Suprapubic skin (tissue), 4 donors: ENCODE measurements at regions not wholly inside any gene's neighbourhood (a gene's known extent, or its start where the extent isn't known, plus 50 kb on each side); places are given as distances from the start of the nearest gene placed in this dataset.

Source experiments
- DNase-seq, 2 donors: peaks; one replicate each; pipeline ENCODE4 v3.0.0-alpha.2; 2019; ENCODE audit warnings: low spot score in 2 of 2
- H3K27ac ChIP-seq: fragments of 200-600 bp; sonication (generic); one replicate; pipeline ENCODE4 v1.5.1; 2019
- H3K27me3 ChIP-seq: fragments of 200-600 bp; sonication (generic); one replicate; pipeline ENCODE4 v1.5.1; 2019
- H3K36me3 ChIP-seq: fragments of 200-600 bp; sonication (generic); one replicate; pipeline ENCODE4 v1.5.1; 2019
- H3K4me1 ChIP-seq: fragments of 200-600 bp; sonication (generic); one replicate; pipeline ENCODE4 v1.5.1; 2019
- H3K4me3 ChIP-seq: fragments of 200-600 bp; sonication (generic); one replicate; pipeline ENCODE4 v1.5.1; 2019; ENCODE audit warnings: mild to moderate bottlenecking
- H3K9me3 ChIP-seq: fragments of 200-600 bp; sonication (generic); one replicate; pipeline ENCODE4 v1.5.1; 2019
- CTCF ChIP-seq, 2 donors: fragments of 200-600 bp in 1 of 2; fragments of 450-650 bp in 1 of 2; sonication (generic) in 1 of 2; IDR thresholded peaks; one replicate each; pipeline ENCODE4 v1.5.1; 2016 to 2019; ENCODE audit warnings: antibody characterized with exemption in 2 of 2, mild to moderate bottlenecking in 1 of 2, moderate library complexity in 1 of 2
- EP300 ChIP-seq: sonication (generic); formaldehyde crosslinking; IDR thresholded peaks from one replicate; pipeline ENCODE4 v1.6.1; 2017; ENCODE audit warnings: antibody characterized with exemption
- POLR2A ChIP-seq, 2 donors: fragments of 450-650 bp; IDR thresholded peaks; one replicate each; pipeline ENCODE4 v1.6.1; 2017; ENCODE audit warnings: antibody characterized with exemption in 2 of 2, mild to moderate bottlenecking in 2 of 2, moderate library complexity in 2 of 2
- POLR2AphosphoS5 ChIP-seq, 3 donors: sonication (generic); formaldehyde crosslinking; IDR thresholded peaks; one replicate each; pipeline ENCODE4 v1.6.1; 2017; ENCODE audit warnings: antibody characterized with exemption in 3 of 3
- WGBS: methylation state at CpG from one replicate; pipeline ENCODE4 v1.1.5; 2018; 5-methylcytosine and 5-hydroxymethylcytosine counted together

GRCh38 chr9:117869712-117870111, 165.5 kb downstream of the TLR4 start:
- H3K27me3 ChIP-seq, result no peaks in the 10 kb centered on the region
- no peak for TF ChIP-seq POLR2AphosphoS5 (IDR thresholded peaks at IDR 0.05)
- TF ChIP-seq CTCF (IDR thresholded peaks at IDR 0.05), result no peak
- no peak for TF ChIP-seq EP300
- no peak for TF ChIP-seq POLR2A (IDR thresholded peaks at IDR 0.05)
- H3K36me3 ChIP-seq, result no peaks in the 10 kb centered on the region
- DNase-seq, result no peak
- no peaks in the 10 kb centered on the region for H3K9me3 ChIP-seq
- H3K27ac ChIP-seq, result no peak overlapping the region
- no peaks in the 10 kb centered on the region for H3K4me1 ChIP-seq
- H3K4me3 ChIP-seq, result no peak overlapping the region

- H3K27ac ChIP-seq, result no peak overlapping the region
- no peak overlapping the region for H3K4me3 ChIP-seq
- no peak for DNase-seq
- whole genome bisulfite sequencing, result 78% methylated on average over 5 of the region's 5 CpGs
- H3K4me1 ChIP-seq, result no peaks in the 10 kb centered on the region
- H3K36me3 ChIP-seq, result no peaks in the 10 kb centered on the region
- no peak for TF ChIP-seq CTCF (IDR thresholded peaks at IDR 0.05)
- no peak for TF ChIP-seq POLR2A (IDR thresholded peaks at IDR 0.05)
- no peak for TF ChIP-seq EP300
- H3K9me3 ChIP-seq, result no peaks in the 10 kb centered on the region
- H3K27me3 ChIP-seq, result no peaks in the 10 kb centered on the region
These were observed 169.5 kb downstream of the TLR4 start for GRCh38 chr9:117873664-117874063.

- H3K9me3 ChIP-seq, result no peaks in the 10 kb centered on the region
- WGBS, result 84% methylated on average over 2 of the region's 2 CpGs
- no peaks in the 10 kb centered on the region for H3K27me3 ChIP-seq
- TF ChIP-seq CTCF (IDR thresholded peaks at IDR 0.05) (no peak), POLR2A (IDR thresholded peaks at IDR 0.05) (no peak), POLR2AphosphoS5 (IDR thresholded peaks at IDR 0.05) (no peak), EP300 (no peak)
- H3K4me1 ChIP-seq, result no peaks in the 10 kb centered on the region
- H3K36me3 ChIP-seq, result no peaks in the 10 kb centered on the region
- H3K27ac ChIP-seq, result no peak overlapping the region
- DNase-seq, result no peak
- no peak overlapping the region for H3K4me3 ChIP-seq
These were observed 171.7 kb downstream of the TLR4 start for GRCh38 chr9:117875886-117876285.

GRCh38 chr9:117882171-117882570, 178.0 kb downstream of the TLR4 start:
- Histone ChIP-seq H3K27me3 (no peaks in the 10 kb centered on the region), H3K4me3 (no peak overlapping the region), H3K4me1 (no peaks in the 10 kb centered on the region), H3K36me3 (no peaks in the 10 kb centered on the region), H3K9me3 (no peaks in the 10 kb centered on the region), H3K27ac (no peak overlapping the region)
- no peak for TF ChIP-seq POLR2A (IDR thresholded peaks at IDR 0.05)
- no peak for TF ChIP-seq CTCF (IDR thresholded peaks at IDR 0.05)
- no peak for TF ChIP-seq POLR2AphosphoS5 (IDR thresholded peaks at IDR 0.05)
- TF ChIP-seq EP300, result no peak
- WGBS, result 62% methylated on average over 4 of the region's 4 CpGs
- no peak for DNase-seq

- no peaks in the 10 kb centered on the region for H3K27me3 ChIP-seq
- no peaks in the 10 kb centered on the region for H3K4me1 ChIP-seq
- H3K36me3 ChIP-seq, result no peaks in the 10 kb centered on the region
- TF ChIP-seq CTCF (IDR thresholded peaks at IDR 0.05) (no peak), POLR2AphosphoS5 (IDR thresholded peaks at IDR 0.05) (no peak), POLR2A (IDR thresholded peaks at IDR 0.05) (no peak), EP300 (no peak)
- no peak overlapping the region for H3K4me3 ChIP-seq
- H3K27ac ChIP-seq, result no peak overlapping the region
- H3K9me3 ChIP-seq, result no peaks in the 10 kb centered on the region
- 81% methylated on average over 2 of the region's 2 CpGs for WGBS
- no peak for DNase-seq
These were observed 182.4 kb downstream of the TLR4 start for GRCh38 chr9:117886616-117887015.
